ENCODE measurements at regions not wholly inside any gene's neighbourhood (a gene's known extent, or its start where the extent isn't known, plus 50 kb on each side); places are given as distances from the start of the nearest gene placed in this dataset.

GRCh38 chr2:168355779-168356476, 100.1 kb upstream of the CERS6 start:
- no peak for TF ChIP-seq PRDM1 (tag by site-specific recombination; IDR thresholded peaks at IDR 0.05)
- no peak for TF ChIP-seq ZNF223 (tag by site-specific recombination; IDR thresholded peaks at IDR 0.05)
- TF ChIP-seq PRDM6 (tag by site-specific recombination; IDR thresholded peaks at IDR 0.05): no peak
- TF ChIP-seq ZNF514 (tag by site-specific recombination; IDR thresholded peaks at IDR 0.05): no peak
- TF ChIP-seq GFI1B (tag by site-specific recombination; IDR thresholded peaks at IDR 0.05): no peak
- no peak for TF ChIP-seq ZBTB8A (tag by site-specific recombination; IDR thresholded peaks at IDR 0.05)
- TF ChIP-seq ZNF555 (tag by site-specific recombination; conservative IDR thresholded peaks at IDR 0.05): no peak
- TF ChIP-seq SETDB1 (IDR thresholded peaks at IDR 0.05; ENCODE audit: insufficient read length, low read length): no peak
- TF ChIP-seq ZNF624 (tag by site-specific recombination; IDR thresholded peaks at IDR 0.05): no peak
- no peak for TF ChIP-seq ZNF585B (tag by site-specific recombination; IDR thresholded peaks at IDR 0.05)
- H3K4me1 ChIP-seq (ENCODE audit: control insufficient read depth, insufficient read depth, low read length): no peaks in the 10 kb centered on the region
- H3K9me3 ChIP-seq (ENCODE audit: control insufficient read depth, insufficient read depth, low read depth, low read length): no peaks in the 10 kb centered on the region
- ChIA-PET CTCF (interaction anchor here (0.6 to 3.0 kb wide), 3 partner anchors 9 to 1042 kb away, joined by 3 to 14 read pairs (median 3); no protein-coding TSS in a partner anchor), POLR2A (no interaction called here)
- H3K4me3 ChIP-seq (ENCODE audit: low read depth, low read length): no peak overlapping the region
- no peaks in the 10 kb centered on the region for H3K36me3 ChIP-seq (ENCODE audit: control insufficient read depth in 2 of 2, insufficient read depth in 1 of 2, low read length in 2 of 2)
- no peak overlapping the region for H3K27ac ChIP-seq (ENCODE audit: extremely low read depth, low read depth, low read length)

GRCh38 chr2:168356477-168356835, 99.6 kb upstream of the CERS6 start:
- Histone ChIP-seq H3K4me3 (ENCODE audit: low read depth, low read length) (no peak overlapping the region), H3K9me3 (ENCODE audit: control insufficient read depth, insufficient read depth, low read depth, low read length) (no peaks in the 10 kb centered on the region), H3K4me1 (ENCODE audit: control insufficient read depth, insufficient read depth, low read length) (no peaks in the 10 kb centered on the region), H3K36me3 (ENCODE audit: control insufficient read depth in 2 of 2, insufficient read depth in 1 of 2, low read length in 2 of 2) (no peaks in the 10 kb centered on the region), H3K27ac (ENCODE audit: extremely low read depth, low read depth, low read length) (no peak overlapping the region)
- POLR2A ChIA-PET: no interaction called here
- CTCF ChIA-PET: interaction anchor here (0.6 to 3.0 kb wide), 3 partner anchors 10 to 1041 kb away, joined by 3 to 14 read pairs (median 3); no protein-coding TSS in a partner anchor
- no peak for TF ChIP-seq SCRT2 (tag by site-specific recombination; IDR thresholded peaks at IDR 0.05)
- no peak for TF ChIP-seq ZNF521 (tag by site-specific recombination; IDR thresholded peaks at IDR 0.05)
- no peak for TF ChIP-seq ZNF544 (tag by site-specific recombination; IDR thresholded peaks at IDR 0.05)
- no peak for TF ChIP-seq ZNF155 (tag by site-specific recombination; IDR thresholded peaks at IDR 0.05)
- TF ChIP-seq HOXA7 (CRISPR knock-in tag; IDR thresholded peaks at IDR 0.05; ENCODE audit: borderline replicate concordance): no peak
- TF ChIP-seq ZNF654 (tag by site-specific recombination; IDR thresholded peaks at IDR 0.05; ENCODE audit: low read depth): no peak
- TF ChIP-seq ZNF626 (tag by site-specific recombination; IDR thresholded peaks at IDR 0.05): no peak
- TF ChIP-seq KLF10 (tag by site-specific recombination; IDR thresholded peaks at IDR 0.05): no peak
- TF ChIP-seq ZNF404 (tag by site-specific recombination; IDR thresholded peaks at IDR 0.05): no peak
- TF ChIP-seq ZNF354C (tag by site-specific recombination; IDR thresholded peaks at IDR 0.05; ENCODE audit: borderline replicate concordance, low read depth): no peak
- TF ChIP-seq ZBTB21 (tag by site-specific recombination; IDR thresholded peaks at IDR 0.05): no peak
- TF ChIP-seq, protein P1, sequence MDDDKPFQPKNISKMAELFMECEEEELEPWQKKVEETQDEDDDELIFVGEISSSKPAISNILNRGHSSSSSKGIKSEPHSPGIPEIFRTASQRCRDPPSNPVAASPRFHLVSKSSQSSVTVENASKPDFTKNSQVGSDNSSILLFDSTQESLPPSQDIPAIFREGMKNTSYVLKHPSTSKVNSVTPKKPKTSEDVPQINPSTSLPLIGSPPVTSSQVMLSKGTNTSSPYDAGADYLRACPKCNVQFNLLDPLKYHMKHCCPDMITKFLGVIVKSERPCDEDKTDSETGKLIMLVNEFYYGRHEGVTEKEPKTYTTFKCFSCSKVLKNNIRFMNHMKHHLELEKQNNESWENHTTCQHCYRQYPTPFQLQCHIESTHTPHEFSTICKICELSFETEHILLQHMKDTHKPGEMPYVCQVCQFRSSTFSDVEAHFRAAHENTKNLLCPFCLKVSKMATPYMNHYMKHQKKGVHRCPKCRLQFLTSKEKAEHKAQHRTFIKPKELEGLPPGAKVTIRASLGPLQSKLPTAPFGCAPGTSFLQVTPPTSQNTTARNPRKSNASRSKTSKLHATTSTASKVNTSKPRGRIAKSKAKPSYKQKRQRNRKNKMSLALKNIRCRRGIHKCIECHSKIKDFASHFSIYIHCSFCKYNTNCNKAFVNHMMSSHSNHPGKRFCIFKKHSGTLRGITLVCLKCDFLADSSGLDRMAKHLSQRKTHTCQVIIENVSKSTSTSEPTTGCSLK (tag by site-specific recombination; IDR thresholded peaks at IDR 0.05): no peak
- no peak for TF ChIP-seq ZNF677 (tag by site-specific recombination; IDR thresholded peaks at IDR 0.05)

Data from HEK293 (cell line).